SK-N-SH treated with all-trans-retinoic acid at 6 μM for 48 hours (cell line): ENCODE measurements at regions not wholly inside any gene's neighbourhood (a gene's known extent, or its start where the extent isn't known, plus 50 kb on each side); places are given as distances from the start of the nearest gene placed in this dataset.

Source experiments
- ATAC-seq: fragments of 200-7000 bp; cut with Tn5 transposase; 3 replicates; pipeline ENCODE4 v1.9.1; 2020; ENCODE audit warnings: mild to moderate bottlenecking, moderate library complexity
- ARNTL ChIP-seq: fragments of 450-650 bp; formaldehyde crosslinking; IDR thresholded peaks from 2 replicates; pipeline ENCODE4 v1.5.0; 2020; ENCODE audit warnings: low read depth, mild to moderate bottlenecking, moderate library complexity, borderline replicate concordance
- BACH2 ChIP-seq: fragments of 250-450 bp; sonication (Bioruptor Pico); IDR thresholded peaks from 2 replicates; pipeline ENCODE4 v1.9.0; 2021; ENCODE audit warnings: mild to moderate bottlenecking, borderline replicate concordance
- CSDC2 ChIP-seq: fragments of 250-450 bp; sonication (Bioruptor Pico); IDR thresholded peaks from 2 replicates; pipeline ENCODE4 v1.5.0; 2020; ENCODE audit warnings: mild to moderate bottlenecking, moderate library complexity
- ESRRG ChIP-seq: fragments of 250-450 bp; sonication (Bioruptor Pico); IDR thresholded peaks from 2 replicates; pipeline ENCODE4 v1.6.1; 2021; ENCODE audit warnings: mild to moderate bottlenecking
- ISL1 ChIP-seq: fragments of 250-450 bp; sonication (Bioruptor Pico); IDR thresholded peaks from 2 replicates; pipeline ENCODE4 v2.1.2; 2022; ENCODE audit warnings: mild to moderate bottlenecking, moderate library complexity
- OSR1 ChIP-seq: fragments of 250-450 bp; sonication (Bioruptor Pico); IDR thresholded peaks from 2 replicates; pipeline ENCODE4 v1.8.0; 2022; ENCODE audit warnings: moderate library complexity, mild to moderate bottlenecking, inconsistent platforms
- PATZ1 ChIP-seq: fragments of 250-450 bp; sonication (Bioruptor Pico); IDR thresholded peaks from 2 replicates; pipeline ENCODE4 v1.8.0; 2020; ENCODE audit warnings: mild to moderate bottlenecking, moderate library complexity, borderline replicate concordance
- POU6F1 ChIP-seq: fragments of 250-450 bp; sonication (Bioruptor Pico); IDR thresholded peaks from 2 replicates; pipeline ENCODE4 v1.8.0; 2021; ENCODE audit warnings: low read depth, mild to moderate bottlenecking, moderate library complexity, borderline replicate concordance
- PPARA ChIP-seq: fragments of 250-450 bp; sonication (Bioruptor Pico); IDR thresholded peaks from 2 replicates; pipeline ENCODE4 v1.5.0; 2020; ENCODE audit warnings: mild to moderate bottlenecking, borderline replicate concordance
- SNAI2 ChIP-seq: fragments of 250-450 bp; sonication (Bioruptor Pico); IDR thresholded peaks from 2 replicates; pipeline ENCODE4 v1.5.0; 2020; ENCODE audit warnings: mild to moderate bottlenecking, moderate library complexity
- TCF4 ChIP-seq: fragments of 250-450 bp; sonication (Bioruptor Pico); IDR thresholded peaks from 2 replicates; pipeline ENCODE4 v1.8.0; 2021; ENCODE audit warnings: mild to moderate bottlenecking, moderate library complexity, borderline replicate concordance
- TOX ChIP-seq: fragments of 250-450 bp; sonication (Bioruptor Pico); IDR thresholded peaks from 2 replicates; pipeline ENCODE4 v1.8.0; 2021; ENCODE audit warnings: mild to moderate bottlenecking, moderate library complexity, borderline replicate concordance
- TSHZ2 ChIP-seq: fragments of 250-450 bp; sonication (Bioruptor Pico); IDR thresholded peaks from 2 replicates; pipeline ENCODE4 v1.5.0; 2020; ENCODE audit warnings: mild to moderate bottlenecking, moderate library complexity
- ZC3H10 ChIP-seq: fragments of 250-450 bp; sonication (Bioruptor Pico); IDR thresholded peaks from 2 replicates; pipeline ENCODE4 v1.5.1; 2021; ENCODE audit warnings: mild to moderate bottlenecking, moderate library complexity
- ZFP3 ChIP-seq: fragments of 250-450 bp; sonication (Bioruptor Pico); IDR thresholded peaks from 2 replicates; pipeline ENCODE4 v1.5.0; 2020; ENCODE audit warnings: mild to moderate bottlenecking, moderate library complexity
- ZFP30 ChIP-seq: fragments of 450-650 bp; formaldehyde crosslinking; IDR thresholded peaks from 2 replicates; pipeline ENCODE4 v1.5.0; 2022; ENCODE audit warnings: mild to moderate bottlenecking, moderate library complexity
- ZNF565 ChIP-seq: fragments of 450-650 bp; formaldehyde crosslinking; conservative IDR thresholded peaks from 2 replicates; pipeline ENCODE4 v1.5.0; 2020; ENCODE audit warnings: low read depth, mild to moderate bottlenecking, moderate library complexity
- ZNF70 ChIP-seq: fragments of 450-650 bp; formaldehyde crosslinking; IDR thresholded peaks from 2 replicates; pipeline ENCODE4 v1.5.0; 2020; ENCODE audit warnings: mild to moderate bottlenecking, moderate library complexity
- ZNF8 ChIP-seq: fragments of 450-650 bp; formaldehyde crosslinking; IDR thresholded peaks from 2 replicates; pipeline ENCODE4 v1.5.0; 2020; ENCODE audit warnings: mild to moderate bottlenecking, moderate library complexity

GRCh38 chr4:124525524-124525923 is 187.0 kb downstream of the ANKRD50 start (continued):
- no peak for TF ChIP-seq ZNF8
- no peak for TF ChIP-seq POU6F1

- ATAC-seq = no peak
- TF ChIP-seq CSDC2 (CRISPR knock-in tag) = no peak
- no peak for TF ChIP-seq PATZ1
- TF ChIP-seq BACH2 (CRISPR knock-in tag) = no peak
- TF ChIP-seq ZNF8 = no peak
- TF ChIP-seq ISL1 (CRISPR knock-in tag) = no peak
- no peak for TF ChIP-seq ZNF565 (CRISPR knock-in tag)
- no peak for TF ChIP-seq ZC3H10 (CRISPR knock-in tag)
- no peak for TF ChIP-seq ESRRG
- TF ChIP-seq POU6F1 = no peak
- no peak for TF ChIP-seq TCF4
- no peak for TF ChIP-seq ZNF70 (CRISPR knock-in tag)
- no peak for TF ChIP-seq ARNTL (CRISPR knock-in tag)
Measured at GRCh38 chr4:124526331-124526730, 186.2 kb downstream of the ANKRD50 start.

GRCh38 chr4:124526769-124527168 is 185.8 kb downstream of the ANKRD50 start:
- TF ChIP-seq PPARA = no peak
- no peak for TF ChIP-seq OSR1 (CRISPR knock-in tag)
- no peak for TF ChIP-seq ZFP3 (CRISPR knock-in tag)
- no peak for TF ChIP-seq ESRRG
- no peak for TF ChIP-seq ZFP30 (CRISPR knock-in tag)
- TF ChIP-seq POU6F1 = no peak
- no peak for TF ChIP-seq ARNTL (CRISPR knock-in tag)
- TF ChIP-seq CSDC2 (CRISPR knock-in tag) = no peak
- TF ChIP-seq TOX (CRISPR knock-in tag) = no peak
- TF ChIP-seq ZNF70 (CRISPR knock-in tag) = no peak
- no peak for ATAC-seq

GRCh38 chr4:124527364-124527763 is 185.2 kb downstream of the ANKRD50 start:
- ATAC-seq = no peak
- TF ChIP-seq ISL1 (CRISPR knock-in tag) (no peak), CSDC2 (CRISPR knock-in tag) (no peak), SNAI2 (CRISPR knock-in tag) (no peak), TCF4 (no peak), TSHZ2 (CRISPR knock-in tag) (no peak), PATZ1 (no peak), TOX (CRISPR knock-in tag) (no peak)
